ENCODE measurements at regions not wholly inside any gene's neighbourhood (a gene's known extent, or its start where the extent isn't known, plus 50 kb on each side); places are given as distances from the start of the nearest gene placed in this dataset.

- no peaks in the 10 kb centered on the region for H3K23me2 ChIP-seq (ENCODE audit: insufficient read length, low read depth, low read length, poor library complexity, severe bottlenecking)
- Mint-ChIP-seq H3K4me1 (peaks cover 30 to 42% of the 10 kb centered on the region in 2 experiments), H3K4me3 (no peak overlapping the region), H3K9me3 (no peaks in the 10 kb centered on the region; a peak in 1 of 5 replicates), H3K27me3 (ENCODE audit: low read depth) (no peaks in the 10 kb centered on the region; the same call in 1 of the 2 replicates), H3K27ac (peak overlapping the region in 2 of 3 experiments; percentile 62 to 63; a peak in 2 of 7 replicates), H3K36me3 (ENCODE audit: insufficient read depth in 1 of 3, low read depth in 3 of 3) (peaks cover 18 to 38% (median 26%) of the 10 kb centered on the region in 3 experiments; a peak in 6 of 7 replicates)
- H3K56ac ChIP-seq (ENCODE audit: insufficient read length, low read depth, low read length) = no peak overlapping the region
- H3K27ac ChIP-seq (ENCODE audit: insufficient read length, low read depth, low read length) = no peak overlapping the region
- H3K79me1 ChIP-seq (ENCODE audit: insufficient read depth, low read depth, low read length, poor library complexity, severe bottlenecking) = no peaks in the 10 kb centered on the region
- H4K91ac ChIP-seq (ENCODE audit: insufficient read length, low read depth, low read length) = no peak overlapping the region
- DNase-seq = no peak
- H3K9ac ChIP-seq (ENCODE audit: extremely low read depth, insufficient read length, low read length) = no peak overlapping the region
- H3T11ph ChIP-seq (ENCODE audit: low read length) = no peak overlapping the region
- H3K79me2 ChIP-seq (ENCODE audit: insufficient read depth, low read length) = no peaks in the 10 kb centered on the region
- no peak overlapping the region for H2BK5ac ChIP-seq (ENCODE audit: insufficient read length, low read length)
- H3K23ac ChIP-seq (ENCODE audit: insufficient read length, low read depth, low read length) = no peak overlapping the region
- H3K4me2 ChIP-seq (ENCODE audit: insufficient read depth, insufficient read length, low read length) = no peak overlapping the region
- H3K4me1 ChIP-seq (ENCODE audit: insufficient read depth, low read length) = peaks cover 1% of the 10 kb centered on the region; the same call in 1 of the 2 replicates
- no peaks in the 10 kb centered on the region for H3K27me3 ChIP-seq (ENCODE audit: insufficient read depth, low read length)
- H3K18ac ChIP-seq (ENCODE audit: insufficient read length, low read depth, low read length) = no peak overlapping the region
- H2BK12ac ChIP-seq (ENCODE audit: insufficient read length, low read depth, low read length) = no peak overlapping the region
- H2BK20ac ChIP-seq (ENCODE audit: low read depth, low read length, poor library complexity, severe bottlenecking) = no peak overlapping the region
- no peaks in the 10 kb centered on the region for H4K20me1 ChIP-seq (ENCODE audit: control insufficient read depth, insufficient read depth, insufficient read length)
- H4K8ac ChIP-seq (replicated peaks; ENCODE audit: insufficient read length, low read depth, low read length) = no peak overlapping the region
- no CpG with 5 or more reads among the region's 5 CpGs for WGBS (ENCODE audit: extremely low coverage, insufficient read length, low lambda C conversion rate)
- H3K14ac ChIP-seq (ENCODE audit: insufficient read depth, low read length) = no peak overlapping the region
- no peak overlapping the region for H2AFZ ChIP-seq (ENCODE audit: low read length)
- H4K5ac ChIP-seq (ENCODE audit: insufficient read length, low read depth, low read length) = no peak overlapping the region
- no peak overlapping the region for H3K4ac ChIP-seq (ENCODE audit: low read depth, low read length)
- TF ChIP-seq, protein P1, sequence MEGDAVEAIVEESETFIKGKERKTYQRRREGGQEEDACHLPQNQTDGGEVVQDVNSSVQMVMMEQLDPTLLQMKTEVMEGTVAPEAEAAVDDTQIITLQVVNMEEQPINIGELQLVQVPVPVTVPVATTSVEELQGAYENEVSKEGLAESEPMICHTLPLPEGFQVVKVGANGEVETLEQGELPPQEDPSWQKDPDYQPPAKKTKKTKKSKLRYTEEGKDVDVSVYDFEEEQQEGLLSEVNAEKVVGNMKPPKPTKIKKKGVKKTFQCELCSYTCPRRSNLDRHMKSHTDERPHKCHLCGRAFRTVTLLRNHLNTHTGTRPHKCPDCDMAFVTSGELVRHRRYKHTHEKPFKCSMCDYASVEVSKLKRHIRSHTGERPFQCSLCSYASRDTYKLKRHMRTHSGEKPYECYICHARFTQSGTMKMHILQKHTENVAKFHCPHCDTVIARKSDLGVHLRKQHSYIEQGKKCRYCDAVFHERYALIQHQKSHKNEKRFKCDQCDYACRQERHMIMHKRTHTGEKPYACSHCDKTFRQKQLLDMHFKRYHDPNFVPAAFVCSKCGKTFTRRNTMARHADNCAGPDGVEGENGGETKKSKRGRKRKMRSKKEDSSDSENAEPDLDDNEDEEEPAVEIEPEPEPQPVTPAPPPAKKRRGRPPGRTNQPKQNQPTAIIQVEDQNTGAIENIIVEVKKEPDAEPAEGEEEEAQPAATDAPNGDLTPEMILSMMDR (conservative IDR thresholded peaks at IDR 0.05) = no peak
- H2BK120ac ChIP-seq (ENCODE audit: low read depth, low read length, poor library complexity, severe bottlenecking) = no peak overlapping the region
- no peak overlapping the region for H2AK5ac ChIP-seq (ENCODE audit: insufficient read length, low read length)
- no peaks in the 10 kb centered on the region for H3K9me3 ChIP-seq (ENCODE audit: control insufficient read depth, low read depth, low read length)
- no peak overlapping the region for H2BK15ac ChIP-seq (ENCODE audit: low read depth, low read length)
Measured at GRCh38 chr5:124630767-124631704, 115.4 kb downstream of the ZNF608 start.
